ENCODE measurements at regions not wholly inside any gene's neighbourhood (a gene's known extent, or its start where the extent isn't known, plus 50 kb on each side); places are given as distances from the start of the nearest gene placed in this dataset.

DNA sequence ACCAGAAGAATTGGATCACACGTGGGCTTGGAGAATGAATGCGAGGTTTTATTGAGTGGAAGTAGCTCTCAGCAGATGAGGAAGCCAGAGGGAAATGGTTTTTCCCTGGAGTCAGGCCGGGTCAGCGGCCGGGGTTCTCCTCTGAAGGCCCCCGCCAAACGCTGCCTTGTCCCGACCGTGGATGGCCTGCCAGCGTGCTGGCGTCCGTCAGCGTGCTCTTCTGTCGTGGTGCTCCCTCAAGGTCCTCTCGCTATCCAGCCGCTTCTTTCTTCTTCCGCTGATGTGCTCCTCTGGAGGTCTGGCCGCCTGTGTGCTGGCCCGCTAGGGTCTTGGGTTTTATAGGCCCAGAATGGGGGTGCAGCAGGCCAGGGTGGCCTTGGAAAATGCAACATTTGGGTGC lies 632.2 kb downstream of the TRAM1L1 start:
- in situ Hi-C loops (cut with MboI; ENCODE audit: low sequenced_read_pairs): no loop called here

DNA sequence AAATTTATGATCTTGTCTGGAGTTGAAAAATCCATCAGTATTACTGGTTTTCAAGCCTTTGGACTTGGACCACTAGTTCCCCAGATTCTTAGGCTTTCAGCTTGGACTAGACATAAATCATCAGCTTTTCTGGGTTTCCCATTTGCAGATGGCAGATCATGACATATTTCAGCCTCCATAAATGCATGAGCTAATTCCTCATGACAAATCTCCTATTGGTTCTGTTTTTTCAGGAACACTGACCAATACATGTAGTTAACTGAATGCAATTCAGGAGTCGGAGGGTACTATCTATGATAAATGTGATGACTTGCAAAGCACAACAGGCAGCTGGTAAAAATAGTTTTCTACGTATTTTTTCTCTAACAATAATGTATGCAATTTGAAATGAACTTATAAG lies 635.6 kb downstream of the TRAM1L1 start:
- in situ Hi-C loops (cut with MboI; ENCODE audit: low sequenced_read_pairs): no loop called here

- in situ Hi-C loops (cut with MboI; ENCODE audit: low sequenced_read_pairs): no loop called here
Observed at GRCh38 chr4:116444117-116444516, 641.3 kb downstream of the TRAM1L1 start.

GRCh38 chr4:116438981-116439729 lies 646.2 kb downstream of the TRAM1L1 start:
- in situ Hi-C loops (cut with MboI; ENCODE audit: low sequenced_read_pairs): no loop called here

DNA sequence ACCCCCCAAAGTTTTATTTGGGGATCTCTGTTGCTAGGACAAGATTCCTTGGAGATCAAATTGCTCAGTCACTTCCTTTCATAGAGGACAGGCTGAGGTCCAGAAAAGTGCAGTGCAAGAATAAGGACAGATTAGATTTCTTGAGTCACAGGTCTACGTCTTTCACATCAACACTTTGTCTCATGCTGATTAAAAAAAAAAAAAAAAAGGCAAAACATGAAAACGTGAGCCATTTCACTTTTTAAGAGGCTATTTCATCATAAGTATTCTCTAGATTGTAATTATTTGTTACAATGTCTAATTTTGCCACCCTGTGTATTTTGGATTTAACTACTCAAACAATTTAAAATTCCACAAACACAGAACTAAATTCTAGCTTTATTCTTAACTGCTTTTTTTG lies 647.0 kb downstream of the TRAM1L1 start:
- in situ Hi-C loops (cut with MboI; ENCODE audit: low sequenced_read_pairs): no loop called here

DNA sequence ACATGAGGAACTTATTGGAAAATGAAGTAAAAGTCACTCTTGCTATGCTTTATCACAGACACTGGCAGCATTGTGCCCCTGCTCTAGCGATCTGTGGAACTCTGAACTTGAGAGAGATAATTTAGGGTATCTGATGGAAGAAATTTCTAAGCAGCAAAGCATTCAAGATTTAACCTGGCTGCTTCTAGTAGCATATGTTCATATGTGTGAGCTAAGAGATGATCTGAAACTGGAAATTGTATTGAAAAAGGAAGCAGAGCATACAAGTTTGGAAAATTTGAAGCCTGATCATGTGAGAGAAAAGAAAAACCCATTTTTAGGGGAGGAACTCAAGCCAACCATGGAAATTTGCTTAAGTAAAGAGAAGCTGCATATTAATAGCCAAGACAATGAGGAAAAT lies 657.7 kb downstream of the TRAM1L1 start:
- in situ Hi-C loops (cut with MboI; ENCODE audit: low sequenced_read_pairs): no loop called here

DNA sequence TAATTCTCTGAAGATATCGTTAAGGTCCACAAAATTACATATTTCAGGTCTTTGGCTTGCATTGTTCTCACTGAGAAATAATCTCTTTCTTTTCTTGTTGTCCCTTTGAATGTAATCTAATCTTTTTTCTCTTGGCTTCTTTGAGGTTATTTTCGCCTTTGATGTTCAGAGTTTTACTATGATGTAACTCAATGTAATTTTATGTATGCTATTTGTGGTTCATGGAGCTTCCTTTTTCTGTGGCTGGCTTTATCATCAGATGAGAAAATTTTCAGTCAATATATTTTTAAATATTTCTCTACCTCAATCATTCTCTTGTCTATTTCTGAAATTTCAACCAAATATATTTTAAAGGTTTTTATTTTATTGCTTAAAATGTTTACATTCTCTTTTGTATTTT lies 672.2 kb downstream of the TRAM1L1 start:
- in situ Hi-C loops (cut with MboI; ENCODE audit: low sequenced_read_pairs): no loop called here

DNA sequence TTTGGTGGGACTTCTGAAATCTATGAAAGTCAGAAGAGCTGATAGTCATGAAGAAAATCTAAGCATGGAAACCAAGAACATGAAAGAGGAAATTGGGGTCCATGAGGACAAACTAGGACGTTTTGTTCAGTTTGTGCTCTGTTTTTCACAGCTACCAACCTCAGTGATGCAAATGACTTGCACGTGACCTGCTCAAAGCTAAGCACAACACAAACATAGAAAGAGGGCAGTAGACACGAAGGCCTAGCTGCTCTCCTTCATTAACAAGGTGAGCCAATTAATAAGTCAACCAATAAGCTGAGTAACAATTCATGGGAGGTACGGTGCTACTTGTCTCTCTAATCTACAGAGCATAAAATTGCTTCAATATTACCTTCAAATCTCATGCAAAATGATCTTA lies 684.1 kb downstream of the TRAM1L1 start:
- in situ Hi-C loops (cut with MboI; ENCODE audit: low sequenced_read_pairs): no loop called here

DNA sequence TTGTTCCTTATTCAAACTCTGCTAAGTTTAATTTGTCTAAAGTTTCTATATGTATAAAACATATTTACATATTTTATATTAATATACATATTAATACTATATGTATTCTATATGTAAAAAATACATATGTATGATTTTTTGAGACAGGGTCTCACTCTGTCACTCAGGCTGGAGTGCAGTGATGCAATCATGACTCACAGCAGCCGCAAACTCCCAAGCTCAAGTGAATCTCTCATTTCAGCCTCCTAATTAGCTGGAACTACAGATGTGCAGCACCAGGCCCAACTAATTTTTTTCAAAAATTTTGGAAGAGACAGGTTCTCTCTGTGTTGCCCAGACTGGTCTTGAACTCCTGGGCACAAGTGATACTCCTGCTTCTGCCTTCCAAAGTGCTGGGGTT lies 684.9 kb downstream of the TRAM1L1 start:
- in situ Hi-C loops (cut with MboI; ENCODE audit: low sequenced_read_pairs): no loop called here

DNA sequence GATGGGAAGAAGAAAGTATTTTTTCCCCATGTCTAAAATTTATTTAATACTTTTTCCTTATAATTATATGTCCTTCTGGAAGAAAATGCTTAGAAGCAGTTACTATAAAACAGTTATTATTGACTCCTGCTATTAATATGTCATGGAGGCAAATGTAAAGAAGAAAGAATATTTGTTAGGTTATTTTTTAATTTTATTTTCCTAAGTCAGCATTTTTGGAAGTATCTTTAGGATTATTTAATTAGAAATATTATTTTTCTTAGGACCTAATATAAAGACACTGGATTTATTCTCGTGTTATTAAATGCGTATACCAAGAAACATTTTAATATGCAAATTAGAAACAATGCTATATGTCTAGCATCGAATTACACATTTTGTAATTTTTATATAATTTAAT lies 687.7 kb downstream of the TRAM1L1 start:
- in situ Hi-C loops (cut with MboI; ENCODE audit: low sequenced_read_pairs): no loop called here

- in situ Hi-C loops (cut with MboI; ENCODE audit: low sequenced_read_pairs): no loop called here
Observed at GRCh38 chr4:116397291-116397690, 688.1 kb downstream of the TRAM1L1 start.

- in situ Hi-C loops (cut with MboI; ENCODE audit: low sequenced_read_pairs): no loop called here
Observed at GRCh38 chr4:116395408-116395807, 690.0 kb downstream of the TRAM1L1 start.

- in situ Hi-C loops (cut with MboI; ENCODE audit: low sequenced_read_pairs): no loop called here
Observed at GRCh38 chr4:116391020-116391419, 694.4 kb downstream of the TRAM1L1 start.

DNA sequence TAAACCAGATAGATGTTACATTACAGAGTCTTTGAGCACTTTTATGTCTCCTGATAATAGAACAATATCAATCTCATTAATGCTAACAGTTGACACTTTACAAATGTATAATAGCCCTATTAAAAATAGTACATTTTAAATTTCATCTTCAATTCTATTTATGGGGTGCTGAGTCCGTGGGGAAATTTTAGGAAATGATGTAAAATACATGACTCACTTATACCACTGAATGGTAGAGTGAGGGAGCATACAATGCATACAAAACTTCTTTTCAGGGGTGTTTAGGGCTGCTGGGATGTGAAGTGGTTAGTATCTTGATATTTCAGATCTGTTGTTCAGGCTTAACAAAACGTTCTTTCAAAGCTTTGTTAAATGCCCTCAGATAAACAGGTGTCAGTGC lies 696.2 kb downstream of the TRAM1L1 start:
- in situ Hi-C loops (cut with MboI; ENCODE audit: low sequenced_read_pairs): no loop called here

DNA sequence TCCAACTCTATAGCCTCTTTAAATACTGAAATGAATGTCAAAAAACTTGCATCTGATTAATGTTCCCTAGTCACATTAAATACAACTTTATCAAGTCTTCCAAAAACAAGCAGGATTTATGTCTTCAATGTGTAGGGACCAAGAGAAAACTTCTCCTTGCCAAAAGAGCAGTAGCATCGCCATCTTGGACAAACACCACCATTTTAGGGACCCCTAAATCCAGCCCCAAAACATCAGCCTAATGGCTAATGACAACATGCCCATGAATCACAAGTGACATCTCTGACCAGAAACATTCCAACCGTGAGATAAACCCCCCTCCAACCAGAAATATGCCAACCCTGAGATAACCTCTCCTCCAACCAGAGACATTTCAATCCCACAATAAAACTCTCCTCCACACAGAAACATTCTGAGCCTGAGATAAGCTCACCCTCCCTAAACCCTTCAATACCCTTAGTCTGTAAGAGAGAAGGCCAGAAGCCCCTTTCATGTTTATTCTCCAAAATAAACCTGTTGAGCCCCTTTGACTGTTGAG lies 697.4 kb downstream of the TRAM1L1 start:
- in situ Hi-C loops (cut with MboI; ENCODE audit: low sequenced_read_pairs): no loop called here

GRCh38 chr4:116386856-116387255 lies 698.5 kb downstream of the TRAM1L1 start:
- in situ Hi-C loops (cut with MboI; ENCODE audit: low sequenced_read_pairs): no loop called here

DNA sequence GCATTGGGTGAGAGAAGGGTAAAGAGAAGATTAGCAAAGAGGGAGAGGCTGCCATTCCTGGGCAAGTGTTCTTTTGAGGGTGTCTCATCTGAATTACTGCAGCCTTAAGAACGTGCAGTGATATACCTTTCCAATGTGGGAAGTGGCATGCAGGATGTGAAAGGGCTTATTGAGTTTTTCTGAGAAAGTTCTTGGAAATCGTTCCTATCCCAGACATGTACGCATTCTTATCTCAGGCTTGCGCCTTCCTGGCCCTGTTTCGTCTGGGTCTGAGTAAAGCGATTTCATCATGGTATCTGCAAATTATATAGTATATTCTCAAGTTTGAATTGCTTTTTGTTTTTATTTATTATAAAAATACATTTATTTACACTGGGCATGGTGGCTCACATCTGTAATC lies 699.8 kb downstream of the TRAM1L1 start:
- in situ Hi-C loops (cut with MboI; ENCODE audit: low sequenced_read_pairs): no loop called here

- in situ Hi-C loops (cut with MboI; ENCODE audit: low sequenced_read_pairs): no loop called here
Observed at GRCh38 chr4:116374815-116375214, 710.6 kb downstream of the TRAM1L1 start.

DNA sequence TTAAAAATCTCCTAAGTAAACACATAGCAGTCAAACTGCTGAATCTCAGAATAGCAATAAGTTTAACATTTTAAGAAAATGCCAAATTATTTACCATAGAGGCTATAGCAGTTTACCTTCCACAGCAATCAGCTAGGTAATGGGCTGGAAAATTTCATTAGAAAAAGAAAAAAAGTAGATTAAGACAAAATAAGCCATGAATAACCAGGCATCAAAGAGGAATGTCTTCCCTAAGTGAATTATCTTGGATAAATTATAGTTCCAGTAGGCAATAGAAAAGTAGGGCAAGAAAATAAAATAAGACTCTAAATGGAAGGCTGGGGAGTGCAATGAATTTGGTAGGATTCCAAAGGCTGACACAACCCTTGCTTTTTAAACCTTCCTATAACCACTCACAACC lies 722.8 kb downstream of the TRAM1L1 start:
- in situ Hi-C loops (cut with MboI; ENCODE audit: low sequenced_read_pairs): no loop called here

- in situ Hi-C loops (cut with MboI; ENCODE audit: low sequenced_read_pairs): no loop called here
Observed at GRCh38 chr4:116361790-116362189, 723.6 kb downstream of the TRAM1L1 start.

DNA sequence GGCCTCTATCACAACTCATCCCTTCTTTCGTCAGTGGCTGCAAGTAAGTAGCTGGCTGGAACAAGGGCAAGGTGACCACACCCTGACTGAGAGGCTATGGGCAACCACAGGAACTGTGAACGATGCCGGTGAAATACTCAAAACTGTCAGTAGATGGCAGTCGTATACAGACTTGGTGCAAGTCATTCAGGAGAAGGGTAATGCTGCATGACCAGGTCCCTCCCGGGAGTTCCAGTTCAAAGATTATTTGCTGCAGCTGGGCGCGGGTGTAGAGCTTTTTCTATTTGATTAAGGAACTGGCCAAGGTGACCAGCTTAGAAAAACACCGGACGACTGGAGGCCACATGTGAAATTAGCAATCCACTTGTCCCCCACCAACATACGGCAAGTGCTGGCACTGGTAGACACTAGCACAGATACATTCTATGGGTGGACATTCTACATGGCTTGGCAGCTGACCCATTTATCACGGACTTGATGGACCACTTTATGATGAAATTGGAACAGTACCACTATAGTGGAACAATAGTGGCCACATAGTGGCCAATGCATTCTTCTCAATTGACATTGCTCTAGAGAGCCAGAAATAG lies 726.6 kb downstream of the TRAM1L1 start:
- in situ Hi-C loops (cut with MboI; ENCODE audit: low sequenced_read_pairs): no loop called here

DNA sequence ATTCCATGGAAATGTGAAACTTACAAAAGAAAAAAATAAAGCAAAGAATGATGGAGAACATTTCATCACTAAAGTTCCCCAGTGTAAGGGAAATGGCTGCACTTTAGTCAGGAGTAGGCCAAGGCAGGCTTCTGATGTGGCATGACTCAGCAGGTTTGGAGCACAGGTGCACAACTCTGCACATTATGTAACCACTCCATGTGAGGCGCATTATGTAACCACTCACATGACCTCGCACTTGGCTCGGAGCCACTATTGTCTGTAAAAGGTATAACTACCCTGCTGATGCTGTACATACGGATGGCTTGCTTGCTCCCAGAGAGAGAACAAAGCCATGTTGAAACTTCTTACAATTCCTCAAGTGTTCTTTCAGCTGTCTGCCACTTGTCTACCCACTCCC lies 727.6 kb downstream of the TRAM1L1 start:
- in situ Hi-C loops (cut with MboI; ENCODE audit: low sequenced_read_pairs): no loop called here

DNA sequence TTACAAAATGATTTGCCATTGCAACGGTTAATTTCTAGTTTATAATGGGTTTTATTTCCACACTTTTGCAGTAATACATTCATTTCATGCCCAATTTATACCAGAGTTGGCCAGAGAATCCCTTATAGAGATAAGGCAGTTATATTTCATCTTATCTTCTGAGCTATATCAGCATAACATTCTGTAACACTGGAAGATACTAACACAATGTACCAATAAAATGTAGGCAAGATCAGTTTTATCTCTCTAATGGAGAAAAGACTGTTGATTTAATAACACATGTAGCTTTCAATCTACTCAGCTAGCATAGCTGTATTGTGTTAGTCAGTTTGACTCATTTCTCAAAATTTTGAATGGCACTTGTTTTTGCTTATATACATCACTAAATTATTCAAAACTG lies 738.6 kb downstream of the TRAM1L1 start:
- in situ Hi-C loops (cut with MboI; ENCODE audit: low sequenced_read_pairs): no loop called here
